A549 (cell line): ENCODE measurements at regions not wholly inside any gene's neighbourhood (a gene's known extent, or its start where the extent isn't known, plus 50 kb on each side); places are given as distances from the start of the nearest gene placed in this dataset.
A peak's percentile ranks its signal among the peaks of the same experiment; 100 is the strongest.

Source experiments
- ATAC-seq, 2 experiments: fragments of 200-7000 bp in 1 of 2; fragments of >200 bp in 1 of 2; cut with Nextera tagmentation in 1 of 2; cut with Tn5 transposase in 1 of 2; 3 replicates each; pipeline versions ENCODE4 v1.8.0 to v1.9.1; 2018 to 2020; ENCODE audit warnings: mild to moderate bottlenecking in 1 of 2, moderate library complexity in 1 of 2
- CTCF ChIA-PET: fragments of 300-600 bp; sonication (Branson Sonifier 250); formaldehyde crosslinking; extraction: SDS; loops from one replicate; lab custom pipeline; 2021; ENCODE audit warnings: antibody characterized with exemption, inconsistent platforms; lab: Yijun Ruan, JAX
- POLR2A ChIA-PET: fragments of 350-600 bp; formaldehyde crosslinking; extraction: SDS; loops from one replicate; lab custom pipeline; 2021; ENCODE audit warnings: antibody characterized with exemption, inconsistent platforms; lab: Yijun Ruan, JAX
- DNase-seq, 2 experiments: peaks; one replicate each; pipeline versions ENCODE4 v3.0.0 to v3.0.0-alpha.2; 2011 to 2016; ENCODE audit warnings: low read depth in 1 of 2, low spot score in 1 of 2
- FAIRE-seq: peaks from 2 replicates; lab custom pipeline; 2011; peaks lifted over from hg19 to GRCh38; lab: Jason Lieb, UNC
- H3K27ac ChIP-seq, 2 experiments: fragments of >200 bp; sonication (Bioruptor Twin); formaldehyde crosslinking; 3 replicates each; pipeline ENCODE4 v1.5.1; 2016 to 2017
- H3K4me1 ChIP-seq: fragments of >200 bp; sonication (Bioruptor Twin); formaldehyde crosslinking; 3 replicates; pipeline ENCODE4 v1.6.1; 2016
- H3K4me2 ChIP-seq: fragments of >200 bp; sonication (Bioruptor Twin); formaldehyde crosslinking; 3 replicates; pipeline ENCODE4 v1.6.1; 2016
- H3K4me3 ChIP-seq: fragments of >200 bp; sonication (Bioruptor Twin); formaldehyde crosslinking; 3 replicates; pipeline ENCODE4 v1.5.1; 2016
- H3K9me3 ChIP-seq: fragments of >200 bp; sonication (Bioruptor Twin); formaldehyde crosslinking; 3 replicates; pipeline ENCODE4 v1.6.1; 2016
- CBX2 ChIP-seq: fragments of 200-600 bp; sonication (generic); IDR thresholded peaks from 2 replicates; pipeline ENCODE4 v1.6.1; 2016; ENCODE audit warnings: low read depth, mild to moderate bottlenecking, borderline replicate concordance
- EHMT2 ChIP-seq: fragments of 200-600 bp; sonication (generic); IDR thresholded peaks from 2 replicates; pipeline ENCODE4 v1.6.1; 2016; ENCODE audit warnings: antibody characterized with exemption, low read depth, mild to moderate bottlenecking, moderate library complexity
- FOXS1 ChIP-seq: fragments of 250-450 bp; sonication (Bioruptor Pico); IDR thresholded peaks from 2 replicates; pipeline ENCODE4 v1.5.0; 2020; ENCODE audit warnings: mild to moderate bottlenecking, moderate library complexity
- GATA3 ChIP-seq: IDR thresholded peaks from 2 replicates; pipeline ENCODE4 v1.6.1; 2012; ENCODE audit warnings: borderline replicate concordance
- JUN ChIP-seq, 2 experiments: fragments of >200 bp; sonication (Bioruptor Twin); formaldehyde crosslinking; IDR thresholded peaks; 2 replicates in 1 of 2; 3 replicates in 1 of 2; pipeline ENCODE4 v1.6.1; 2016 to 2017
- MAFK ChIP-seq: fragments of 450-650 bp; IDR thresholded peaks from 2 replicates; pipeline ENCODE4 v1.6.1; 2014; ENCODE audit not compliant: partially characterized antibody
- MAZ ChIP-seq: fragments of 150-350 bp; IDR thresholded peaks from 2 replicates; pipeline ENCODE4 v1.6.1; 2014; ENCODE audit warnings: antibody characterized with exemption, low read depth, low read length, borderline replicate concordance
- POLR2A ChIP-seq: IDR thresholded peaks from 2 replicates; pipeline ENCODE4 v1.6.1; 2012; ENCODE audit warnings: mild to moderate bottlenecking, low read length
- RAD21 ChIP-seq, 2 experiments: fragments of >200 bp in 1 of 2; sonication (Bioruptor Twin) in 1 of 2; formaldehyde crosslinking in 1 of 2; IDR thresholded peaks in 1 of 2; conservative IDR thresholded peaks in 1 of 2; 2 replicates in 1 of 2; 3 replicates in 1 of 2; pipeline ENCODE4 v1.6.1; 2012 to 2018; ENCODE audit warnings: inconsistent platforms in 1 of 2
- REST ChIP-seq: fragments of 200-600 bp; sonication (generic); IDR thresholded peaks from 2 replicates; pipeline ENCODE4 v1.6.1; 2016; ENCODE audit warnings: antibody characterized with exemption, mild to moderate bottlenecking, moderate library complexity
- RFX5 ChIP-seq: fragments of 450-650 bp; IDR thresholded peaks from 2 replicates; pipeline ENCODE4 v1.7.1; 2014; ENCODE audit warnings: antibody characterized with exemption, mild to moderate bottlenecking, moderate library complexity
- RNF2 ChIP-seq: fragments of 200-600 bp; sonication (generic); IDR thresholded peaks from 2 replicates; pipeline ENCODE4 v1.6.1; 2016; ENCODE audit warnings: low read depth, mild to moderate bottlenecking, antibody characterized with exemption, moderate library complexity, borderline replicate concordance
- ZSCAN20 ChIP-seq: fragments of 250-450 bp; sonication (Bioruptor Pico); IDR thresholded peaks from 2 replicates; pipeline ENCODE4 v1.8.0; 2022; ENCODE audit warnings: mild to moderate bottlenecking, moderate library complexity
- WGBS: methylation state at CpG from one replicate; pipeline ENCODE4 v1.1.6; 2017; ENCODE audit errors: missing lambda C conversion rate; 5-methylcytosine and 5-hydroxymethylcytosine counted together
- TF ChIP-seq, protein P1 (sequence below): IDR thresholded peaks from 2 replicates; pipeline ENCODE4 v1.6.1; 2012

DNA sequence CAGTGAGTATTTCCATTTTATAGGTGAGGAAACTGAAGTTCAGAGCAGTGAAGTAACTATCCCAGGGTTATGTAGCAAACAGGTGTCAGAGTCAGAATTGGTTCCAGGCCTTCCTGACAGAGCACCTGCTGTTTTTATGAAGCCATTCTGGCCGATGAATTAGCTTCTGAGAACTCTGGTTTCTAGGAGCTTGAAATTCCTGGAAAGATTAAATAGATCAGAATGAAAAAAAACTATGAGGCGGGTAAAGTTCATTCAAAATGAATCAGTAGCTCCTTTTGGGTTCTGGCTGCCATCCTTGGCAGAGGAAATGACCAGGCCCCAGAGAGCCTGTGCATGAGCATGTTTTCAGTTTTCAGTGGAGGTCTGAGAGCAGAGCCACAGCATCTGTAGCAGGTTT is 59.3 kb upstream of the CFAP161 start:
- TF ChIP-seq ZSCAN20 (CRISPR knock-in tag): no peak
- no peak for DNase-seq
- ChIA-PET CTCF (interaction anchor here (1.0 to 3.9 kb wide), 3 partner anchors 9 to 191 kb away, joined by 5 to 15 read pairs (median 5); no protein-coding TSS in a partner anchor), POLR2A (no interaction called here)
- no peak overlapping the region for H3K4me2 ChIP-seq
- 0 out of 3 replicates have a peak, but pooled peaks cover 2% of the 10 kb centered on the region for H3K9me3 ChIP-seq
- H3K27ac ChIP-seq: no peak overlapping the region
- no peak for FAIRE-seq
- H3K4me3 ChIP-seq: no peak overlapping the region
- no peak for ATAC-seq
- WGBS: 11% methylated on average over 2 of the region's 2 CpGs
- H3K4me1 ChIP-seq: no peaks in the 10 kb centered on the region

DNA sequence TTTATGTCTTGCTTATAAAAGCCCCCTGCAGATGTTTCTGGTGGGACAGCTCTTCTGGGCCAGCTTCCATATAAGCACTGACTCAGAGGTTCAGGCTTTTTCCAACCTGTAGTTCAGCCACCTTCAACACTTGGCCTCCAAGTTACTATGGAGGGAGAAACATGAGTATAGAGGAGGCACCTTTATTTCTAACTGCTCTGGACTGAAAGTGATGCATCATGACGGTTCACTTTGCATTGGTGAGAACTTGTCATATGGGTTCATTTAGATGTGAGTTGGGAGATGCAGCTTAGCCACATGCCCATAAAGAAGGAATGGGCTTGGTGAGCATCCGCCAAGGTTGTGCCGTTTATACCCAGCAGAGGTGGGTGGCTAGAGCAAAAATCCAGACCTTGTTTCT is 58.8 kb upstream of the CFAP161 start:
- no peak for ATAC-seq
- POLR2A ChIA-PET: no interaction called here

DNA sequence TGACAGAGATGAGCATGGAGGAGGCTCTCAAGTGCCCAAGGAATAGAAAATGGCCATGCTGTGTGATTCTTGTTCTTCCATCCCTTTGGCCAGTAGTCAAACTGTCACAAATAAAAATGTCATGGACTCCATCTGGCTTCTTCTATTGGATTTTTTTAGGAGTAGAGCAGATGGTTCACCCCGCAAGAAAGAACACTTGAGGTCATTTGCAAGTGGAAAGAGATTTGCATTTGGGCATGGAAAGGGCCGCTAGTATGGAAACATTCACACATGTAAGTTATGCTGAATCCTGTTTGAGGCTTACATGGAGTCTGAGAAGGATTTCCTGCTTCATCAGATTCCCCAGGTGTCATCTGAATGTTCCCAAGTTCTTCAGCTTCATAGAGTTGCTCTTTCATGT is 53.1 kb upstream of the CFAP161 start:
- POLR2A ChIA-PET: no interaction called here
- ATAC-seq: no peak
- CTCF ChIA-PET: no interaction called here
- no peak for FAIRE-seq
- Histone ChIP-seq H3K4me3 (no peak overlapping the region), H3K4me1 (no peaks in the 10 kb centered on the region), H3K9me3 (0 out of 3 replicates have a peak, but pooled peaks cover 2% of the 10 kb centered on the region), H3K27ac (no peak overlapping the region), H3K4me2 (no peak overlapping the region)
- TF ChIP-seq REST (no peak), ZSCAN20 (CRISPR knock-in tag) (no peak), RFX5 (no peak), RNF2 (no peak), POLR2A (no peak), FOXS1 (CRISPR knock-in tag) (no peak)
- DNase-seq: no peak
- WGBS: 3% methylated on average over 2 of the region's 2 CpGs

More for the DNA sequence above, 58.8 kb upstream of the CFAP161 start:
- Histone ChIP-seq H3K27ac (no peak overlapping the region), H3K9me3 (0 out of 3 replicates have a peak, but pooled peaks cover 2% of the 10 kb centered on the region), H3K4me3 (no peak overlapping the region), H3K4me2 (no peak overlapping the region), H3K4me1 (no peaks in the 10 kb centered on the region)
- CTCF ChIA-PET: interaction anchor here (1.0 to 3.9 kb wide), 2 partner anchors 8 to 191 kb away, joined by 5 to 15 read pairs; no protein-coding TSS in a partner anchor
- TF ChIP-seq MAZ (no peak), CBX2 (no peak), RAD21 (conservative IDR thresholded peaks at IDR 0.05 in 1 of 2, IDR thresholded peaks at IDR 0.05 in 1 of 2) (no peak), GATA3 (no peak), JUN (IDR thresholded peaks at IDR 0.05) (no peak), EHMT2 (no peak), FOXS1 (CRISPR knock-in tag) (no peak)
- TF ChIP-seq, protein P1, sequence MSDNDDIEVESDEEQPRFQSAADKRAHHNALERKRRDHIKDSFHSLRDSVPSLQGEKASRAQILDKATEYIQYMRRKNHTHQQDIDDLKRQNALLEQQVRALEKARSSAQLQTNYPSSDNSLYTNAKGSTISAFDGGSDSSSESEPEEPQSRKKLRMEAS: no peak
- DNase-seq (no peak), FAIRE-seq (no peak)
- WGBS: 37% methylated on average over 3 of the region's 3 CpGs

- 0 out of 3 replicates have a peak, but pooled peaks cover 2% of the 10 kb centered on the region for H3K9me3 ChIP-seq
- ATAC-seq (no peak), DNase-seq (no peak), FAIRE-seq (no peak)
- CTCF ChIA-PET: interaction anchor here (0.9 to 3.9 kb wide), 4 partner anchors 9 to 182 kb away, joined by 3 to 15 read pairs (median 3); no protein-coding TSS in a partner anchor
- H3K4me3 ChIP-seq: no peak overlapping the region
- WGBS: 52% methylated on average over 3 of the region's 3 CpGs
- POLR2A ChIA-PET: no interaction called here
- no peak overlapping the region for H3K27ac ChIP-seq
- H3K4me2 ChIP-seq: no peak overlapping the region
- peak; percentile 90 for TF ChIP-seq MAFK
- no peak for TF ChIP-seq MAZ
- no peaks in the 10 kb centered on the region for H3K4me1 ChIP-seq
Measured at GRCh38 chr15:81083201-81083600, 50.9 kb upstream of the CFAP161 start.
